Esophagus muscularis mucosa (tissue), 4 donors: ENCODE measurements at regions not wholly inside any gene's neighbourhood (a gene's known extent, or its start where the extent isn't known, plus 50 kb on each side); places are given as distances from the start of the nearest gene placed in this dataset.

Source experiments
- EP300 ChIP-seq: sonication (generic); formaldehyde crosslinking; IDR thresholded peaks from one replicate; pipeline ENCODE4 v1.6.1; 2017; ENCODE audit warnings: antibody characterized with exemption
- POLR2A ChIP-seq: fragments of 450-650 bp; IDR thresholded peaks from one replicate; pipeline ENCODE4 v1.6.1; 2017; ENCODE audit warnings: antibody characterized with exemption, moderate library complexity, mild to moderate bottlenecking, low read depth
- POLR2AphosphoS5 ChIP-seq, 2 donors: sonication (generic); formaldehyde crosslinking; IDR thresholded peaks; one replicate each; pipeline ENCODE4 v1.6.1; 2017; ENCODE audit warnings: antibody characterized with exemption in 2 of 2
- TF ChIP-seq, protein P1 (sequence below), 3 experiments: fragments of 200-600 bp in 2 of 3; fragments of 450-650 bp in 1 of 3; sonication (generic) in 2 of 3; IDR thresholded peaks; one replicate each; pipeline ENCODE4 v1.5.1; 2017 to 2019; ENCODE audit warnings: antibody characterized with exemption in 3 of 3, mild to moderate bottlenecking in 2 of 3, moderate library complexity in 1 of 3

DNA sequence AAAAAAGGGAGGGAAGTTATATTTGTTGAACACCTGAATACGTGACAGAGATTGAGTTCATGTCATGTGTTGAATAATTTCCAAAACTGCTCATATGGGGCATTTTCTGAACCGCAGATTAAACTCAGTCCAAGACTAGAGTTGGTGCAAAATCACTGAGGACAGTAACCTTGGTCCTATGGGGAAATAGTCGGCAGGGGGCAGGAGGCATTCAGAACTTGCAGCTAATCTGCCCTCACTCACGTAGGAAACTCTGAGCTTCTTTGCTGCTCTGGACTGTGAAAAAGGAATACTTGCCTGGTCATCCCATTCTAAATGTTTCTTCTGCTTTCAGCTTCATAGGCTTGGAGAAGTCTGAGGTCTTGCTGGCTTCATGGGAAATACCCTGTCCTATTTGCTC, 228.3 kb upstream of the ZP4 start:
- TF ChIP-seq, protein P1, sequence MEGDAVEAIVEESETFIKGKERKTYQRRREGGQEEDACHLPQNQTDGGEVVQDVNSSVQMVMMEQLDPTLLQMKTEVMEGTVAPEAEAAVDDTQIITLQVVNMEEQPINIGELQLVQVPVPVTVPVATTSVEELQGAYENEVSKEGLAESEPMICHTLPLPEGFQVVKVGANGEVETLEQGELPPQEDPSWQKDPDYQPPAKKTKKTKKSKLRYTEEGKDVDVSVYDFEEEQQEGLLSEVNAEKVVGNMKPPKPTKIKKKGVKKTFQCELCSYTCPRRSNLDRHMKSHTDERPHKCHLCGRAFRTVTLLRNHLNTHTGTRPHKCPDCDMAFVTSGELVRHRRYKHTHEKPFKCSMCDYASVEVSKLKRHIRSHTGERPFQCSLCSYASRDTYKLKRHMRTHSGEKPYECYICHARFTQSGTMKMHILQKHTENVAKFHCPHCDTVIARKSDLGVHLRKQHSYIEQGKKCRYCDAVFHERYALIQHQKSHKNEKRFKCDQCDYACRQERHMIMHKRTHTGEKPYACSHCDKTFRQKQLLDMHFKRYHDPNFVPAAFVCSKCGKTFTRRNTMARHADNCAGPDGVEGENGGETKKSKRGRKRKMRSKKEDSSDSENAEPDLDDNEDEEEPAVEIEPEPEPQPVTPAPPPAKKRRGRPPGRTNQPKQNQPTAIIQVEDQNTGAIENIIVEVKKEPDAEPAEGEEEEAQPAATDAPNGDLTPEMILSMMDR (IDR thresholded peaks at IDR 0.05): no peak
- TF ChIP-seq POLR2A (no peak), EP300 (no peak), POLR2AphosphoS5 (IDR thresholded peaks at IDR 0.05) (no peak)
